ENCODE measurements at regions not wholly inside any gene's neighbourhood (a gene's known extent, or its start where the extent isn't known, plus 50 kb on each side); places are given as distances from the start of the nearest gene placed in this dataset.

GRCh38 chr22:49446145-49446758 lies 381.4 kb downstream of the BRD1 start:
- Histone ChIP-seq H3K9me2 (replicated peaks; ENCODE audit: control insufficient read depth, low read length) (no peaks in the 10 kb centered on the region), H3K27ac (ENCODE audit: low read depth, low read length) (no peak overlapping the region), H3K9me3 (ENCODE audit: control insufficient read depth, insufficient read depth, low read length) (no peaks in the 10 kb centered on the region), H3K4me1 (ENCODE audit: control insufficient read depth, low read length) (peaks cover 4% of the 10 kb centered on the region; the same call in 1 of the 2 replicates), H3K79me2 (ENCODE audit: control insufficient read depth, low read length) (no peaks in the 10 kb centered on the region), H3F3A (ENCODE audit: control insufficient read depth, insufficient read depth) (no peaks in the 10 kb centered on the region), H3K36me3 (ENCODE audit: control insufficient read depth, low read length) (no peaks in the 10 kb centered on the region), H4K20me1 (ENCODE audit: control insufficient read depth, insufficient read depth, low read depth, low read length) (no peaks in the 10 kb centered on the region), H3K27me3 (ENCODE audit: control insufficient read depth, low read length) (0 out of 2 replicates have a peak, but pooled peaks cover 6% of the 10 kb centered on the region), H3K4me3 (ENCODE audit: low read length) (no peak overlapping the region), H3K4me2 (ENCODE audit: low read length) (no peak overlapping the region)
- TF ChIP-seq CTCF (IDR thresholded peaks at IDR 0.05; ENCODE audit: low read depth, low read length, poor library complexity, severe bottlenecking) (no peak), EZH2phosphoT487 (IDR thresholded peaks at IDR 0.05; ENCODE audit: borderline replicate concordance, low read length) (no peak)

DNA sequence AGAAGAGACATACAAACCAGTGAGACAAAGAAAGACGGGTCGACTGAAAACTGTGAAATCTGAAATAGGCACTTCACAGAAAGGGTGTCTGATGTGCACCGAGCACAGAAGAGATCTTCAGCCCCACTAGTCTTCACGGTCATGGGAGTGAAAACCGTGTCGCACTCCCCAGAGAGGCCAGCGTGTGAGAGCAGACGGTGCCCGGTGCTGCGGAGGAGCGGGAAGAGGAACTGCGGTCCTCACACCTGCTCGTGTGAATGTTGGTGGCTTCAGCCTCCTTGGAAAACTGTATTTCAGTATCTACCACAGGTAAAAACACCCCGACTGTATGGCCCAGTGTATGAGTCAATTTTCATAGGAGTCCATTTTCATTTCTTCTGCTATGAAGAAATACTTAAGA lies 382.9 kb downstream of the BRD1 start:
- H3K9me3 ChIP-seq (ENCODE audit: control insufficient read depth, insufficient read depth, low read length) = no peaks in the 10 kb centered on the region
- H3K9me2 ChIP-seq (replicated peaks; ENCODE audit: control insufficient read depth, low read length) = no peaks in the 10 kb centered on the region
- H3K27ac ChIP-seq (ENCODE audit: low read depth, low read length) = no peak overlapping the region
- H4K20me1 ChIP-seq (ENCODE audit: control insufficient read depth, insufficient read depth, low read depth, low read length) = no peaks in the 10 kb centered on the region
- H3K79me2 ChIP-seq (ENCODE audit: control insufficient read depth, low read length) = no peaks in the 10 kb centered on the region
- H3K4me2 ChIP-seq (ENCODE audit: low read length) = no peak overlapping the region
- 0 out of 2 replicates have a peak, but pooled peaks cover 6% of the 10 kb centered on the region for H3K27me3 ChIP-seq (ENCODE audit: control insufficient read depth, low read length)
- H3K4me1 ChIP-seq (ENCODE audit: control insufficient read depth, low read length) = no peaks in the 10 kb centered on the region
- TF ChIP-seq EZH2phosphoT487 (IDR thresholded peaks at IDR 0.05; ENCODE audit: borderline replicate concordance, low read length) (no peak), CTCF (IDR thresholded peaks at IDR 0.05; ENCODE audit: low read depth, low read length, poor library complexity, severe bottlenecking) (no peak)
- no peaks in the 10 kb centered on the region for H3F3A ChIP-seq (ENCODE audit: control insufficient read depth, insufficient read depth)
- H3K36me3 ChIP-seq (ENCODE audit: control insufficient read depth, low read length) = no peaks in the 10 kb centered on the region
- no peak overlapping the region for H3K4me3 ChIP-seq (ENCODE audit: low read length)

GRCh38 chr22:49440931-49441330 lies 386.7 kb downstream of the BRD1 start:
- H3K27ac ChIP-seq (ENCODE audit: low read depth, low read length) = no peak overlapping the region
- no peaks in the 10 kb centered on the region for H3K79me2 ChIP-seq (ENCODE audit: control insufficient read depth, low read length)
- no peaks in the 10 kb centered on the region for H3K36me3 ChIP-seq (ENCODE audit: control insufficient read depth, low read length)
- H3K4me3 ChIP-seq (ENCODE audit: low read length) = no peak overlapping the region
- no peaks in the 10 kb centered on the region for H3K4me1 ChIP-seq (ENCODE audit: control insufficient read depth, low read length)
- H3K9me2 ChIP-seq (replicated peaks; ENCODE audit: control insufficient read depth, low read length) = no peaks in the 10 kb centered on the region
- H3F3A ChIP-seq (ENCODE audit: control insufficient read depth, insufficient read depth) = no peaks in the 10 kb centered on the region
- TF ChIP-seq CTCF (IDR thresholded peaks at IDR 0.05; ENCODE audit: low read depth, low read length, poor library complexity, severe bottlenecking) (no peak), EZH2phosphoT487 (IDR thresholded peaks at IDR 0.05; ENCODE audit: borderline replicate concordance, low read length) (no peak)
- H4K20me1 ChIP-seq (ENCODE audit: control insufficient read depth, insufficient read depth, low read depth, low read length) = no peaks in the 10 kb centered on the region
- 0 out of 2 replicates have a peak, but pooled peaks cover 6% of the 10 kb centered on the region for H3K27me3 ChIP-seq (ENCODE audit: control insufficient read depth, low read length)
- no peaks in the 10 kb centered on the region for H3K9me3 ChIP-seq (ENCODE audit: control insufficient read depth, insufficient read depth, low read length)
- H3K4me2 ChIP-seq (ENCODE audit: low read length) = no peak overlapping the region
